Panc1 (cell line): ENCODE measurements at regions not wholly inside any gene's neighbourhood (a gene's known extent, or its start where the extent isn't known, plus 50 kb on each side); places are given as distances from the start of the nearest gene placed in this dataset.

Source experiments
- CTCF ChIP-seq: fragments of 450-650 bp; IDR thresholded peaks from 2 replicates; pipeline ENCODE4 v1.5.1; 2017; ENCODE audit warnings: mild to moderate bottlenecking
- REST ChIP-seq, 2 experiments: IDR thresholded peaks; 2 replicates each; pipeline ENCODE4 v1.6.1; 2011 to 2012; ENCODE audit warnings: low read depth in 2 of 2, control low read depth in 1 of 2, low read length in 1 of 2, mild to moderate bottlenecking in 1 of 2, moderate library complexity in 1 of 2; ENCODE audit not compliant: insufficient read depth in 1 of 2
- TCF7L2 ChIP-seq: IDR thresholded peaks from 2 replicates; pipeline ENCODE4 v1.6.1; 2011; ENCODE audit warnings: mild to moderate bottlenecking, low read depth, low read length, inconsistent platforms

- TF ChIP-seq CTCF (no peak), REST (IDR thresholded peaks at IDR 0.05; ENCODE audit: insufficient read depth in 1 of 2, low read depth in 2 of 2, low read length in 1 of 2) (no peak), TCF7L2 (no peak)
Observed at GRCh38 chr3:143206955-143207337, 87.4 kb downstream of the CHST2 start.
